Spleen (tissue), 11 donors: ENCODE measurements at regions not wholly inside any gene's neighbourhood (a gene's known extent, or its start where the extent isn't known, plus 50 kb on each side); places are given as distances from the start of the nearest gene placed in this dataset.

ENCODE experiments used
- DNase-seq: peaks from one replicate; pipeline ENCODE4 v3.0.0-alpha.2; 2020
- H3K27ac ChIP-seq, 8 donors: fragments of 200-600 bp; sonication (generic) in 7 of 8; 1 replicate in 4 of 8; 2 replicates in 4 of 8; pipeline versions ENCODE4 v1.5.0 to v1.8.0; 2016 to 2021; ENCODE audit warnings: inconsistent platforms in 4 of 8, mild to moderate bottlenecking in 4 of 8, moderate library complexity in 1 of 8
- H3K27me3 ChIP-seq, 7 donors: fragments of 200-600 bp; sonication (generic) in 6 of 7; replicated peaks in 1 of 7; 1 replicate in 4 of 7; 2 replicates in 3 of 7; pipeline versions ENCODE4 v1.5.0 to v1.8.0; 2016 to 2021; ENCODE audit warnings: inconsistent platforms in 3 of 7, mild to moderate bottlenecking in 1 of 7
- H3K36me3 ChIP-seq, 6 donors: fragments of 200-600 bp; sonication (generic) in 5 of 6; 1 replicate in 4 of 6; 2 replicates in 2 of 6; pipeline versions ENCODE4 v1.5.0 to v1.8.0; 2016 to 2021; ENCODE audit warnings: inconsistent platforms in 2 of 6
- H3K4me1 ChIP-seq, 6 donors: fragments of 200-600 bp; sonication (generic) in 5 of 6; 1 replicate in 3 of 6; 2 replicates in 3 of 6; pipeline versions ENCODE4 v1.5.0 to v1.8.0; 2016 to 2021; ENCODE audit warnings: inconsistent platforms in 3 of 6
- H3K4me3 ChIP-seq, 8 donors: fragments of 200-600 bp; sonication (generic) in 7 of 8; 1 replicate in 4 of 8; 2 replicates in 4 of 8; pipeline versions ENCODE4 v1.5.0 to v1.8.0; 2016 to 2021; ENCODE audit warnings: inconsistent platforms in 4 of 8, mild to moderate bottlenecking in 4 of 8, moderate library complexity in 2 of 8
- H3K9me3 ChIP-seq, 8 donors: fragments of 200-600 bp; sonication (generic) in 7 of 8; 1 replicate in 4 of 8; 2 replicates in 4 of 8; pipeline versions ENCODE4 v1.5.0 to v1.8.0; 2016 to 2021; ENCODE audit warnings: inconsistent platforms in 4 of 8
- CTCF ChIP-seq, 11 experiments: fragments of 200-600 bp in 7 of 11; fragments of 450-650 bp in 4 of 11; sonication (generic) in 4 of 11; IDR thresholded peaks in 8 of 11; conservative IDR thresholded peaks in 3 of 11; 1 replicate in 7 of 11; 2 replicates in 4 of 11; pipeline versions ENCODE4 v1.4.0 to v1.8.0; 2016 to 2021; ENCODE audit warnings: antibody characterized with exemption in 11 of 11, inconsistent platforms in 4 of 11, mild to moderate bottlenecking in 1 of 11
- POLR2A ChIP-seq, 3 donors: fragments of 450-650 bp; IDR thresholded peaks; one replicate each; pipeline ENCODE4 v1.5.1; 2017; ENCODE audit warnings: antibody characterized with exemption in 3 of 3, mild to moderate bottlenecking in 1 of 3
- POLR2AphosphoS5 ChIP-seq, 3 donors: sonication (generic); formaldehyde crosslinking; IDR thresholded peaks; one replicate each; pipeline ENCODE4 v1.5.1; 2017; ENCODE audit warnings: antibody characterized with exemption in 3 of 3
- WGBS, 5 donors: extraction: QIAGEN DNeasy Blood & Tissue Kit in 3 of 5; methylation state at CpG; one replicate each; pipeline versions ENCODE4 v1.1.5 to v1.1.7; 2013 to 2018; 5-methylcytosine and 5-hydroxymethylcytosine counted together
- intact Hi-C: fragments of 100-400 bp; cut with DNase I; formaldehyde crosslinking; loops from one replicate; pipeline ENCODE4 v1.15.0; 2023; ENCODE audit warnings: low total_unique reads
- donor health status: healthy with polysubstance abuse.
- donor health status: DM: no; HTN: no; CAD: no; lungs with moderate emphysema.
- donor health status: DM: no; HTN: no; CAD: no.
- donor health status: Bipolar disorder and iron deficiency.
- donor health status: healthy.
- donor health status: DM: no; HTN: no; CAD: no.
- donor health status: DM: yes; HTN: yes; CAD: no.

GRCh38 chr12:20268121-20268732 is 100.1 kb upstream of the PDE3A start:
- intact Hi-C loops = no loop called here
- Histone ChIP-seq H3K9me3 (no peaks in the 10 kb centered on the region), H3K4me1 (no peaks in the 10 kb centered on the region), H3K27me3 (no peaks in the 10 kb centered on the region), H3K27ac (no peak overlapping the region), H3K36me3 (no peaks in the 10 kb centered on the region), H3K4me3 (no peak overlapping the region)
- no peak for TF ChIP-seq POLR2AphosphoS5 (IDR thresholded peaks at IDR 0.05)
- TF ChIP-seq CTCF (IDR thresholded peaks at IDR 0.05 in 8 of 11, conservative IDR thresholded peaks at IDR 0.05 in 3 of 11) = no peak
- 84 to 96% (median 89%) methylated on average over 6 of the region's 6 CpGs for WGBS, 5 donors
- no peak for DNase-seq

- 94 to 98% (median 97%) methylated on average over 4 of the region's 4 CpGs for whole genome bisulfite sequencing, 5 donors
- Histone ChIP-seq H3K27ac (no peak overlapping the region), H3K4me1 (no peaks in the 10 kb centered on the region), H3K27me3 (no peaks in the 10 kb centered on the region), H3K9me3 (no peaks in the 10 kb centered on the region), H3K36me3 (no peaks in the 10 kb centered on the region), H3K4me3 (no peak overlapping the region)
- TF ChIP-seq POLR2AphosphoS5 (IDR thresholded peaks at IDR 0.05) (no peak), CTCF (IDR thresholded peaks at IDR 0.05 in 8 of 11, conservative IDR thresholded peaks at IDR 0.05 in 3 of 11) (no peak), POLR2A (IDR thresholded peaks at IDR 0.05) (no peak)
- intact Hi-C loops = no loop called here
- no peak for DNase-seq
Measured at GRCh38 chr12:20268771-20269170, 99.6 kb upstream of the PDE3A start.

DNA sequence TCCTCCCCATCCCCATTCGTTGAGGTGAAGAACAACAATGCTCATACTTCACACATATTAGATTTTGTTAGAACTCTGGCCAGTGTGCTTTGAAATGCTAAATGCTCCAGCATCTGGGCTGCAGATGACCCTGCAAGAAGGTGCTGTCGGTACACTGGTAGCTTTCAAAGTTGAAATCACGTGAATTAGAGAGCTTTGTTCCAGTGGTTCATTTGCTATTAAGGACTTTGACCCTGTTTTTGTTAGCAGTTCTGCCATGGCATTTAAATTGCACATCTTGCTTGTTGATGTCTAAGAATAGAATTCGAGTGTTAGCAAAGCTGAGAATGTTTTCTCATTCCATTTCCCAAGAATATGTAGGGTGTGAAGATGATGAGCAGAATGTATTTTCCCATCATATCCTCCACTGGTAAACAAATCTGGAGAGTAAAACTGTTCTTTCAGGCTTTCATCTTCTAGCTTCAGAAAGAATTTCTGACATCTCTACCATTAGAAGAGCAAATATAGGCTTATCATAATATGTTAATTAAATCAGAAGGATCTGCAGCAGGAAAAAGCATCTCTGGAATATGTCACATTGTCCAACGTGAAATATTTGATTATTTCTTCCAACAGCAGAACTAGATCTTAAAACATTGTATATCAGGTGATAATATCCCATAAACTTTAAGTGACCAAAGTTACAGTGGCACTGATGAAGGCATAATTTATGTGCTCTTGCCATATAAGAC is 98.8 kb upstream of the PDE3A start:
- Histone ChIP-seq H3K27ac (no peak overlapping the region), H3K9me3 (no peaks in the 10 kb centered on the region), H3K4me3 (no peak overlapping the region), H3K27me3 (no peaks in the 10 kb centered on the region), H3K4me1 (no peaks in the 10 kb centered on the region), H3K36me3 (no peaks in the 10 kb centered on the region)
- no peak for DNase-seq
- TF ChIP-seq POLR2A (IDR thresholded peaks at IDR 0.05) = no peak
- WGBS, 5 donors = 60 to 75% (median 68%) methylated on average over 5 of the region's 5 CpGs
- intact Hi-C loops = no loop called here

DNA sequence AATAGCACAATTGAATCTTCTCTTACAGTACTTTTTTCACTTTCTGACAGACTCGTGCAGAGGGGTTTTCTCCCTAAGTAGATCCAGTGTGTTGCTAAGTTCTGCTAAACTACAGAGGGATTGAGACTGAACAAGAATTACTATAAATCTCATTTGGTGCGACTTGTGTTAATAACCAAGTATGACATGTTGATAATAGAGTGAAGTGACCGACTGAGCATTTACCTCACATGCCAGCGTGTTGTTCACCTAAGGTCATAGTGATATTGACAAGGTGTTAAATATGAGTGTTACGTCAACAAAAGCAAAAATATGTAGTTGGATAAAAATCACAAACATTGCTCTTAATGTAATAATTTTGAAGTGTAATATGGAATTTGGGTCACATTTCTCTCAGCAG is 97.8 kb upstream of the PDE3A start:
- DNase-seq = no peak
- Histone ChIP-seq H3K27me3 (no peaks in the 10 kb centered on the region), H3K27ac (no peak overlapping the region), H3K4me3 (no peak overlapping the region), H3K4me1 (no peaks in the 10 kb centered on the region), H3K36me3 (no peaks in the 10 kb centered on the region), H3K9me3 (no peaks in the 10 kb centered on the region)
- no peak for TF ChIP-seq CTCF (IDR thresholded peaks at IDR 0.05 in 8 of 11, conservative IDR thresholded peaks at IDR 0.05 in 3 of 11)
- no peak for TF ChIP-seq POLR2A (IDR thresholded peaks at IDR 0.05)
- TF ChIP-seq POLR2AphosphoS5 (IDR thresholded peaks at IDR 0.05) = no peak
- intact Hi-C loops = no loop called here
- 80 to 92% (median 89%) methylated on average over 5 of the region's 5 CpGs for WGBS, 5 donors
